Transverse colon (tissue), 3 donors: ENCODE measurements at regions not wholly inside any gene's neighbourhood (a gene's known extent, or its start where the extent isn't known, plus 50 kb on each side); places are given as distances from the start of the nearest gene placed in this dataset.

ENCODE experiments used
- CTCF ChIP-seq, 5 experiments: fragments of 200-600 bp in 3 of 5; fragments of 450-650 bp in 2 of 5; sonication (generic) in 3 of 5; IDR thresholded peaks; 1 replicate in 2 of 5; 2 replicates in 3 of 5; pipeline ENCODE4 v1.5.1; 2016 to 2017; ENCODE audit warnings: antibody characterized with exemption in 5 of 5, inconsistent platforms in 3 of 5, mild to moderate bottlenecking in 2 of 5, moderate library complexity in 1 of 5
- POLR2A ChIP-seq: fragments of 450-650 bp; IDR thresholded peaks from one replicate; pipeline ENCODE4 v1.6.1; 2016; ENCODE audit warnings: antibody characterized with exemption, mild to moderate bottlenecking, moderate library complexity

- no peak for TF ChIP-seq POLR2A
- TF ChIP-seq CTCF (IDR thresholded peaks at IDR 0.05) = no peak
These were observed 466.6 kb upstream of the PABPC4L start for GRCh38 chr4:134668237-134668636.
